ENCODE measurements at regions not wholly inside any gene's neighbourhood (a gene's known extent, or its start where the extent isn't known, plus 50 kb on each side); places are given as distances from the start of the nearest gene placed in this dataset.

- no peak for DNase-seq (ENCODE audit: low read depth)
Measured at GRCh38 chr5:142507531-142508372, 178.1 kb downstream of the FGF1 start.

GRCh38 chr5:142506756-142507155, 179.1 kb downstream of the FGF1 start:
- DNase-seq (ENCODE audit: low read depth), result no peak

GRCh38 chr5:142506046-142506445, 179.8 kb downstream of the FGF1 start:
- no peak for DNase-seq (ENCODE audit: low read depth)

GRCh38 chr5:142501890-142502289, 177.1 kb upstream of the SPRY4 start:
- no peak for DNase-seq (ENCODE audit: low read depth)

GRCh38 chr5:142500227-142500905, 175.5 kb upstream of the SPRY4 start:
- no peak for DNase-seq (ENCODE audit: low read depth)

GRCh38 chr5:142499591-142500226, 174.9 kb upstream of the SPRY4 start:
- DNase-seq (ENCODE audit: low read depth), result no peak

GRCh38 chr5:142498298-142498697, 173.5 kb upstream of the SPRY4 start:
- no peak for DNase-seq (ENCODE audit: low read depth)

GRCh38 chr5:142495531-142495930, 170.7 kb upstream of the SPRY4 start:
- no peak for DNase-seq (ENCODE audit: low read depth)

GRCh38 chr5:142493875-142494518, 169.2 kb upstream of the SPRY4 start:
- DNase-seq (ENCODE audit: low read depth), result no peak

GRCh38 chr5:142492781-142493281, 168.0 kb upstream of the SPRY4 start:
- no peak for DNase-seq (ENCODE audit: low read depth)

- DNase-seq (ENCODE audit: low read depth), result no peak
Measured at GRCh38 chr5:142491679-142492078, 166.9 kb upstream of the SPRY4 start.

GRCh38 chr5:142491270-142491669, 166.4 kb upstream of the SPRY4 start:
- no peak for DNase-seq (ENCODE audit: low read depth)

- DNase-seq (ENCODE audit: low read depth), result no peak
Measured at GRCh38 chr5:142486581-142486980, 161.8 kb upstream of the SPRY4 start.

GRCh38 chr5:142486020-142486419, 161.2 kb upstream of the SPRY4 start:
- DNase-seq (ENCODE audit: low read depth), result no peak

- DNase-seq (ENCODE audit: low read depth), result no peak
Measured at GRCh38 chr5:142484821-142485387, 160.1 kb upstream of the SPRY4 start.

- no peak for DNase-seq (ENCODE audit: low read depth)
Measured at GRCh38 chr5:142482207-142482606, 157.4 kb upstream of the SPRY4 start.

- DNase-seq (ENCODE audit: low read depth), result no peak
Measured at GRCh38 chr5:142481410-142481809, 156.6 kb upstream of the SPRY4 start.

- DNase-seq (ENCODE audit: low read depth), result no peak
Measured at GRCh38 chr5:142479854-142480519, 155.2 kb upstream of the SPRY4 start.

GRCh38 chr5:142479150-142479549, 154.3 kb upstream of the SPRY4 start:
- DNase-seq (ENCODE audit: low read depth), result no peak

- DNase-seq (ENCODE audit: low read depth), result no peak
Measured at GRCh38 chr5:142478113-142478512, 153.3 kb upstream of the SPRY4 start.

- DNase-seq (ENCODE audit: low read depth), result no peak
Measured at GRCh38 chr5:142475102-142475513, 150.3 kb upstream of the SPRY4 start.
